ENCODE measurements at regions not wholly inside any gene's neighbourhood (a gene's known extent, or its start where the extent isn't known, plus 50 kb on each side); places are given as distances from the start of the nearest gene placed in this dataset.

DNA sequence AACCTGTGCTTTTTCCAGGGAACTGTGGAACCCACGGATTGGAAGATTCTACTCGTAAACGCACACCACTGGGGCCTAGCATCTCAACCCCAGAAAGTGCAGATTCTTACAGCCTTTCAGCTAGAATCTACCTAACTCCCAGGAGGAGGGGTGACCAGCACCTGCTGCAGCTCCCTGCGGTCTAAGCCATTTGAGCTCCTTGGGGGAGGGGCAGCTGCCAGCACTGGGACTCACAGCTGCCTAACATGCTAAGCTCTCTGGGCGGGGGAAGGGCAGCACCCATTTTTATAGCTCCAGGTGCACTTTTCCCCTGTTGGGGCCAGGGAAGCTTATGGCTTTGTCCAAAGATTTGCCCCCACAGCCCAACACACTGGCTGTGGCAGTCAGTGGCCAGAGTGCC is 595.7 kb upstream of the EPHA5 start:
- H3K4me1 Mint-ChIP-seq (ENCODE audit: low read depth), result no peaks in the 10 kb centered on the region
- no peak overlapping the region for H3K4me3 Mint-ChIP-seq
- no peaks in the 10 kb centered on the region for H3K27me3 Mint-ChIP-seq
- CTCF ChIA-PET, result no interaction called here
- H3K9me3 Mint-ChIP-seq, result peaks cover 1% of the 10 kb centered on the region
- no peak overlapping the region for H3K27ac Mint-ChIP-seq
- POLR2A ChIA-PET, result no interaction called here
- TF ChIP-seq, protein P1, sequence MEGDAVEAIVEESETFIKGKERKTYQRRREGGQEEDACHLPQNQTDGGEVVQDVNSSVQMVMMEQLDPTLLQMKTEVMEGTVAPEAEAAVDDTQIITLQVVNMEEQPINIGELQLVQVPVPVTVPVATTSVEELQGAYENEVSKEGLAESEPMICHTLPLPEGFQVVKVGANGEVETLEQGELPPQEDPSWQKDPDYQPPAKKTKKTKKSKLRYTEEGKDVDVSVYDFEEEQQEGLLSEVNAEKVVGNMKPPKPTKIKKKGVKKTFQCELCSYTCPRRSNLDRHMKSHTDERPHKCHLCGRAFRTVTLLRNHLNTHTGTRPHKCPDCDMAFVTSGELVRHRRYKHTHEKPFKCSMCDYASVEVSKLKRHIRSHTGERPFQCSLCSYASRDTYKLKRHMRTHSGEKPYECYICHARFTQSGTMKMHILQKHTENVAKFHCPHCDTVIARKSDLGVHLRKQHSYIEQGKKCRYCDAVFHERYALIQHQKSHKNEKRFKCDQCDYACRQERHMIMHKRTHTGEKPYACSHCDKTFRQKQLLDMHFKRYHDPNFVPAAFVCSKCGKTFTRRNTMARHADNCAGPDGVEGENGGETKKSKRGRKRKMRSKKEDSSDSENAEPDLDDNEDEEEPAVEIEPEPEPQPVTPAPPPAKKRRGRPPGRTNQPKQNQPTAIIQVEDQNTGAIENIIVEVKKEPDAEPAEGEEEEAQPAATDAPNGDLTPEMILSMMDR (IDR thresholded peaks at IDR 0.05), result no peak
- DNase-seq, result no peak
- intact Hi-C loops (cut with micrococcal nuclease), result no loop called here
- no peak for ATAC-seq
- H3K36me3 Mint-ChIP-seq (ENCODE audit: low read depth), result no peaks in the 10 kb centered on the region

DNA sequence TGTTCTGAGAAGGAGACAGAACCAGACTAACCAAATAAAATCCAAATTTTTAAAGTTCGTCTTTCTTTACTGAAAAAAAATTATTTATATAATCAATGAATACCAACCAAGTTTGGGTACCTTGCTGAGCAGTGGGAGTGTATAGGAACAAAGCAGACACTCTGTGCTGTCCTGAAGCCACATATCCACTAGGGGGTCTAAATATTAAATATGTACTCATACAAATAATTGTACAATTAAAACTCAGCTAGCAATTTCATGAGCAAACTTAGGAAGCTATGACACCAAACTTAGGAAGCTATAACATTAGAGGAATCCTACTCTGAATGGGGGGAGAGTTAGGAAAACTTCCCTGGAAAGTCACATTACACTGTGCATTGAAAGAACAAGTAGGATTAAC is 582.0 kb upstream of the EPHA5 start:
- ChIA-PET CTCF (no interaction called here), POLR2A (no interaction called here)
- no peaks in the 10 kb centered on the region for H3K36me3 Mint-ChIP-seq (ENCODE audit: low read depth)
- intact Hi-C loops (cut with micrococcal nuclease), result no loop called here
- no peak overlapping the region for H3K4me3 Mint-ChIP-seq
- peaks cover 12% of the 10 kb centered on the region for H3K9me3 Mint-ChIP-seq
- TF ChIP-seq, protein P1 (IDR thresholded peaks at IDR 0.05), result no peak
- ATAC-seq, result no peak
- H3K4me1 Mint-ChIP-seq (ENCODE audit: low read depth), result no peaks in the 10 kb centered on the region
- no peak overlapping the region for H3K27ac Mint-ChIP-seq
- no peak for DNase-seq
- no peaks in the 10 kb centered on the region for H3K27me3 Mint-ChIP-seq

- ATAC-seq (no peak), DNase-seq (no peak)
- intact Hi-C loops (cut with micrococcal nuclease), result no loop called here
- H3K9me3 Mint-ChIP-seq, result peaks cover 12% of the 10 kb centered on the region
- TF ChIP-seq, protein P1 (IDR thresholded peaks at IDR 0.05), result no peak
- H3K4me1 Mint-ChIP-seq (ENCODE audit: low read depth), result no peaks in the 10 kb centered on the region
- ChIA-PET POLR2A (no interaction called here), CTCF (no interaction called here)
- H3K4me3 Mint-ChIP-seq, result no peak overlapping the region
- no peak overlapping the region for H3K27ac Mint-ChIP-seq
- no peaks in the 10 kb centered on the region for H3K36me3 Mint-ChIP-seq (ENCODE audit: low read depth)
- H3K27me3 Mint-ChIP-seq, result no peaks in the 10 kb centered on the region
Measured at GRCh38 chr4:66246643-66247042, 576.4 kb upstream of the EPHA5 start.

DNA sequence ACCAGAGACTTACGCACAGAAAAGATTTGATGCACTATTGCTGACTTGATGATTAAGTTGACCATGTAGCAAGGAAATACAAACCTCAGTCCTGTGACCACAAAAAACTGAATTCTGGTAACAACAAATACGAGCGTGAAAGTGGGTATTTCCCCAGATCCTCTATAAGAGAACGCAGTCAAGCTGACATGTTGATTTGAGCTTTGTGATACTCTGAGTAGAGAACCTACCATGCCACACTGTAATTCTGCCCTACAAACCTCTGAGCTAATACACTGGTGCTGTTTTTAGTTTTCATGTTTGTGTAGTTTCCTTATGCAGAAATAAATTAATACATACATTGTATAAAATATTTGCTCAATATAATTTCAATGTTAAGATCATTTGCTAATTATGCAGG is 565.6 kb upstream of the EPHA5 start:
- H3K4me1 Mint-ChIP-seq (ENCODE audit: low read depth), result no peaks in the 10 kb centered on the region
- DNase-seq (no peak), ATAC-seq (no peak)
- POLR2A ChIA-PET, result no interaction called here
- CTCF ChIA-PET, result no interaction called here
- peaks cover 4% of the 10 kb centered on the region for H3K9me3 Mint-ChIP-seq
- TF ChIP-seq, protein P1 (IDR thresholded peaks at IDR 0.05), result no peak
- no peak overlapping the region for H3K4me3 Mint-ChIP-seq
- no peaks in the 10 kb centered on the region for H3K36me3 Mint-ChIP-seq (ENCODE audit: low read depth)
- intact Hi-C loops (cut with micrococcal nuclease), result no loop called here
- no peak overlapping the region for H3K27ac Mint-ChIP-seq
- no peaks in the 10 kb centered on the region for H3K27me3 Mint-ChIP-seq

- Mint-ChIP-seq H3K4me3 (no peak overlapping the region), H3K36me3 (ENCODE audit: low read depth) (no peaks in the 10 kb centered on the region), H3K4me1 (ENCODE audit: low read depth) (no peaks in the 10 kb centered on the region), H3K27me3 (no peaks in the 10 kb centered on the region), H3K9me3 (peaks cover 4% of the 10 kb centered on the region), H3K27ac (no peak overlapping the region)
- TF ChIP-seq, protein P1 (IDR thresholded peaks at IDR 0.05), result no peak
- ATAC-seq (no peak), DNase-seq (no peak)
- CTCF ChIA-PET, result no interaction called here
- POLR2A ChIA-PET, result no interaction called here
- intact Hi-C loops (cut with micrococcal nuclease), result no loop called here
Measured at GRCh38 chr4:66229885-66230284, 559.6 kb upstream of the EPHA5 start.

All from activated CD8-positive, alpha-beta T cell treated with anti-CD3 and anti-CD28 coated beads for 36 hours (primary cell).